HG03457 (cell line): ENCODE measurements at regions not wholly inside any gene's neighbourhood (a gene's known extent, or its start where the extent isn't known, plus 50 kb on each side); places are given as distances from the start of the nearest gene placed in this dataset.

Experiments used
- ATAC-seq: cut with Tn5 transposase; IDR thresholded peaks from one replicate; pipeline ENCODE4 v1.9.1; 2021; ENCODE audit warnings: moderate number of reproducible peaks; ENCODE audit not compliant: unreplicated experiment

DNA sequence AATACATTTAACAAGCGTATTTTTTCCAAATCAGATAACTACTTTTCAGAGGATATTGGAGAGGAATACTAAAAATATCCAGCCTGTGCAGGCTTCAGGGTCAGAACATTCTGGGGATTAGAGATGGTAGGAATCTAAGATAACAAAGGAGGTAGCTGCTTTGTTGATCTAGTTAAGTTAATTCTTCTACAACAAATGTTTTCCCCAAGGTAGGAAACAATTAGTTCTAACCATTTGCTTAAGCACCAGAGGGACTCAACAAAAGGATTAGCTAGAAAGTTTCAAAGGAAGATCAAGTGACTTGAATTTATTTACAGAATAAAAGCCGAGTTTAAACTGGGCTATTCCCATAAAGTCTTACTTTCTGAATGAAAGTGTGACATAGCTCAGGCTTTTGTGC, 524.2 kb downstream of the TMTC2 start:
- no peak for ATAC-seq

DNA sequence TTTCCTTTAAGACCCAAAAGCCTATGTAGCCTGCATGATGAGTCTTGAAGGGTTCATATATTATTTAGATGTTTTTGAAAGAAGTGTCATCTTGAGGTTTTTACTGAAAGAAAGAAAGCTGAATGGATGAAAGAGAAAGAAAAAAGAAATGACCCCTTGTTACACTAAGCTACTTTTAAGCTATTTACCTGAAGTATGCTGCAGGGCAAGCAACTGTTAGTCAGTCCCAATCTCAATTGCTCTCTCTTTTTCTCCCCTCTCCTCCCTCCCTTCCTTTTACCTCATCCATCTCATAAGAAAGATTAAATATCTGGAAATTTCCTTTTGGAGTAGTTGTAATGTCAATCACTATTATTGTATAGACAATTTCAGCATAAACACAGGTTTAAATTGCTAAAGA, 512.4 kb downstream of the TMTC2 start:
- ATAC-seq, result no peak

DNA sequence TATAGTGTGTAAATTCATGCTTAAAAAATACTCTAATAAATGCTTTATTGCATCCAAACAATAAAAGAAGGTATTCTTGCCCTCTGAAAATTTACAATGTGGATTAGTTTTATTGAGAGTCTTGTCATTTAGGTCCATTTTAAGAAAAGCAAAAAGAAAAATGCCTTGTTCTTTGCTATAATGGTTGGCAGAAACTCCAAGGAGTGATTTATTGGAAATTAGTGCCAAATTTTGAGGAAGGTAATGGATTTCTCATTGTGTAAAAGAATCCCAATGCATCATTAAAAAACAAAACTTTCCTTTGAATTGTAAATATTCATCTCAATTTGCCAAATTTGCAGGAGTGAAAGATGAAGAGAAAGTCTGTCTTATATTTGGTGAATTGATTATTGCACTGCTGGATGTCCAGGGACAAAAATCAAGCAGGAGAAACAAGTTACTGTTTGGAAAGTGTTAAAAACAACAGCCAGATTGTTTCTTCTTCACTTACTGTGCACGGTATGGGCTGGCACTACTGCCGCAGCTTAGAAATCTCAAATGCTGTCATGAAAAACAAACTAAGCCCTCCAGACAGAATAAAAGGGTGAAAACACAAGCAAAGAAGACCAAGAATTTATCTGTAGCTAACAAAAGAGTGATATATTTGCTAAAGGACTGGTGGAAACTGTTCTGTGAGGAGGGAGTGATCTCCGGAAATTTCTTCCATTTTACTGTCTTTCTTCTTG, 511.7 kb downstream of the TMTC2 start:
- ATAC-seq, result no peak

DNA sequence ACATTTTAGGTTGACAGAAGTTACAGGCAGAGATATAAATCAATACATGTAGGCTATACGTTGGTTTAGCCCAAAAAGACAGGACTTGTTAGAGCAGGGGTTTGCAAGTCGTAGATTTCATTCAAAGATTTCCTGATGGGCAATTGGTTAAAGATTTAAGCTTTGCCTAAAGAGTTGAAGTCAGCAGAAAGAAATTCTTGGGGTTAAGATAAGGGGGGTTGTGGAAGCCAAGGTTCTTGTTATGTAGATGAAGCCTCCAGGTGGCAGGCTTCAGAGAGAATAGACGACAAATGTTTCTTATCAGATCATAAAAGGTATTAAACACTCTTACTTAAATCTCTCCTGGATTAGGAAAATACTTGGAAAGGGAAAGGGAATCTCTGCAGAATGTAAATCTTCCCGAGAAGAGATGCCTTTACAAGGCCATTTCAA, 510.8 kb downstream of the TMTC2 start:
- no peak for ATAC-seq

DNA sequence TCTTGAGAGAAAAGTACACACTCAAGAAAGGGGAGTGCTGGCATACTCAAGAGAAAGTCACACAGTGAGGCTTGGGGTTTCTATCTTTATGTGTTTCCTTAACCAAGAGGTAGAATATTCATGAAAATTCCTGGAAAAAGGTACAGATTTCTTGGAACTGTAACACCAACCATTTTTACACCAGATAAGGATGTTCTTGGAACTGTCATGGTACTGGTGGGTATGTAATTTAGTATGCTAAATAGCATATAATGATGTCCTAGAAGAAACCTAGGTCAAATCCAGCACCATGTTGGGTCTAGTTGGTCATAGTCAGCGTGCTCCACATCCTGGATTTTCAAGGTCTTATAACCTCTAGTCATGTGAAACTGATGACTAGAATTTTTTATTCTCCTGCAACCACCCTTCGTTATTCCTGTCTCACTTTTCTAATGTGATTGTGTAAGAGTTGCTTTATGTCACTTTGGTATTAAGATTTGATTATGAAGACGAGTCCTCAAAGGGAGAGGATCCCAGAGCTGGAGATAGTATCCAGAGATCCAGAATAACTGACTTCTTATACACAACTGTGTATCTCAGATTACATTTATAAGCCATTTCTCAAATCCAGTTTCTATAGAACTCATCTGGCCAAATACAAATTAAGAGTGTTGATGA, 510.1 kb downstream of the TMTC2 start:
- ATAC-seq, result no peak

DNA sequence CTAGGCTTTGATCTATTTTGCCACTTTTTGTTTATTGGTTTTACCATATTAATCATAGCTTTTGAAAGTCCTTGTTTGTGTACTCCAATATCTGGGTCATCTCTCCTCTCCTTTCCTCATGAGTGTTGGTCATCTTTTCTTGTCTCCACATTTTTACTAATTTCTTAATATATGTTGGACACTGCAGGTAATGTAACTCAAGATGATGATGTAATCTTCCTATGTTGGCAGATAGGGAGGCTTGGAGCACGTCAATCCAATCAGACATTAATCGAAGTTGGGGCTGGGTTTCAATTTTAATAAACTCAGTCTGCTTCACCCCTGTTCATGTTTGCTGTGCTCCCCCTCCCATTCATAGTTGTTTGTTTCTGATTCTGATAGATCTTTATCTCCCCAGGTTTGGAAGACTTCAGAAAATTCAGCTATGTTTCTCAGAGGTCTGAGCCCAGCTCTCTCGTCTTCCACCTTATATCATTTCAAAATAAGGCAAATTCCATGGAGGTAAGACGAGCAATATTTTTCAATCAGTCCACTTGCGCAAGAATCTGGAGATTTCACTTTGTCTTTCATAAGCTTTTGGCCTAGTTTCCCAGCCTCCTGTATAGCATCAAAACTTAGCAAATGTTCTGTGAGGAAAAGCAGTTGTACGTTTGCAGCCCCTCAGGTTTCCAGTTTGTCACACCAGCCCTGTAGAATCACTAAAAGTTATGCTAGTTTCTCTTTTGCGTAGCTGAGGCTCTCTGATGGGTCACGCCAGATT, 504.1 kb downstream of the TMTC2 start:
- no peak for ATAC-seq

DNA sequence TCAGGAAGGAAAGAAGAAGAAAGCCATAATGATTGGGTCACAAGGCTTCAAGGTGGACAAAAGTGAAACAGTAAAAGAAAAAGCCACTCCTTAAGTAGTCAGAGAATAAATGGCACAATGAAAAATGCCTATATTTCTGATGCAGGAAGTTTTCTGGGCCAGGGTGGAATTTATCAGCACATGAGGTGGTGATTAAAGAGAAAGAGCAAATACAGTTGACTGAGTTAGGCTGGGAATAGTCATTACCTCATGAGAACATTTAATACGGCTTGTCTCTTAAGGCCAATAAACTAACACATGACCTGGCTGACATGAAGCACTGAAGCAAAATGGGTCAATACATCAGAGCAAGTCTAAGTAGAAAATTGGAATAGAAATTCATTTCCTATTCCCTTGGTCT, 499.7 kb downstream of the TMTC2 start:
- no peak for ATAC-seq

DNA sequence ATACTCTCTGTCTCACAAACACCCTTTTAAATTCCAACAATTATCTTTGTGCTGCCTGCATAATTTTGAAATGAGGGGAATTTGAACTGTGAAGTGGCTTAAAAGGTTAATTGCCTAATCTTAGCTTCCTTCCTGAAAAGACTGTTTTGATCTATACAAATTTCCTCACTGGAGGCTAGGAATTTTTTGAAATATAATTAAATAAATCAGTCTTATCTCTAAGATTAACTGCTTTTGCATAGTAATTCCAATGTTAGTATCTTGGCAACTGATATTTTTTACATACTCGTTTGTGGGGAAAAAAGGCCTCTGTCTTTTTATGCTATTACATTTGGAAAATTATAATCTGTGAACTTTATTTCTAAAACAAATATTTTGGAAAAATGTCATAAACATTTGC, 498.5 kb downstream of the TMTC2 start:
- no peak for ATAC-seq
